Nephron progenitor cell (in vitro differentiated cells): ENCODE measurements at regions not wholly inside any gene's neighbourhood (a gene's known extent, or its start where the extent isn't known, plus 50 kb on each side); places are given as distances from the start of the nearest gene placed in this dataset.

Experiments
- DNase-seq: peaks from one replicate; pipeline ENCODE4 v3.0.0; 2021
- H3K27ac Mint-ChIP-seq: 2 replicates; pipeline ENCODE4 v1.8.0; 2021; ENCODE audit warnings: mild to moderate bottlenecking, moderate library complexity, mixed read lengths
- H3K27me3 Mint-ChIP-seq: 2 replicates; pipeline ENCODE4 v1.8.0; 2021; ENCODE audit warnings: mild to moderate bottlenecking, low read depth, mixed read lengths; ENCODE audit not compliant: poor library complexity
- H3K36me3 Mint-ChIP-seq: 2 replicates; pipeline ENCODE4 v1.8.0; 2021; ENCODE audit warnings: low read depth, mixed read lengths
- H3K4me1 Mint-ChIP-seq: 2 replicates; pipeline ENCODE4 v1.8.0; 2021; ENCODE audit warnings: mixed read lengths
- H3K4me3 Mint-ChIP-seq: 2 replicates; pipeline ENCODE4 v1.8.0; 2021; ENCODE audit warnings: mild to moderate bottlenecking, moderate library complexity, mixed read lengths
- H3K9me3 Mint-ChIP-seq: 2 replicates; pipeline ENCODE4 v1.8.0; 2021; ENCODE audit warnings: mild to moderate bottlenecking, moderate library complexity, mixed read lengths
- TF ChIP-seq, protein P1 (sequence below): fragments of 200-600 bp; sonication (generic); IDR thresholded peaks from 2 replicates; pipeline ENCODE4 v1.5.0; 2021; ENCODE audit warnings: antibody characterized with exemption

DNA sequence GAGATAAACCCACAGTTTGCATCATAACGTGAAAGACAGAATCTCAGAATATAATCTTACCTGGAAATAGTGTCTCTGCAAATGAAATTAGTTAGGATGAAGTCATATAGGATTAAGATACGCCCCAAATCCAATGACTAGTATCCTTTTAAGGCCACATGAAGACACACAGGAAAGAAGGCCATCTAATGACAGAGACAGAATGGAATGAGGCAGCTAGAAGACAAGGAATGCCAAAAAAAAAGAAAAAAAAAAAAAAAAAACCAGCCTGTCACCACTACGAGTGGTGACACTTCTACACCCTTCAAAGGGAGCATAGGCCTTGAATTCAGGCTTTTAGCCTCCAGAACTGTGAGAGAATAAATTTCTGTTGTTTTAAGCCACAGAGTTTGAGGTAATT lies 82.9 kb downstream of the HYCC1 start:
- no peak for DNase-seq
- H3K27ac Mint-ChIP-seq: no peak overlapping the region

DNA sequence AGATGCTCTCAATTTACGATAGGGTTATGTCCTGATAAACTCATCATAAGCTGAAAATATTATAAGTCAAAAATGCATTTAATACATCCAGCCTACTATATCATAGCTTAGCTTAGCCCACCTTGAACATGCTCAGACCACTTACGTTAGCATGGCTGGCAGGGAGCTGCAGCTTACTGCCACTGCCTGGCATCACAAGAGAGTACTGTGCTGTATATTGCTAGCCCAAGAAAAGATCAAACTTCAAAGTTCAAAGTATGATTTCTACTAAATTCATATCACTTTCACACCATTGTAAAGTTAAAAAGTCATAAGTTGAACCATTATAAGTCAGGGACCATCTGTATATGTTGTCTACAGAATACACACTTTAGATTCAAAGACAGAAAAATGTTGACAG lies 91.6 kb downstream of the HYCC1 start:
- TF ChIP-seq, protein P1, sequence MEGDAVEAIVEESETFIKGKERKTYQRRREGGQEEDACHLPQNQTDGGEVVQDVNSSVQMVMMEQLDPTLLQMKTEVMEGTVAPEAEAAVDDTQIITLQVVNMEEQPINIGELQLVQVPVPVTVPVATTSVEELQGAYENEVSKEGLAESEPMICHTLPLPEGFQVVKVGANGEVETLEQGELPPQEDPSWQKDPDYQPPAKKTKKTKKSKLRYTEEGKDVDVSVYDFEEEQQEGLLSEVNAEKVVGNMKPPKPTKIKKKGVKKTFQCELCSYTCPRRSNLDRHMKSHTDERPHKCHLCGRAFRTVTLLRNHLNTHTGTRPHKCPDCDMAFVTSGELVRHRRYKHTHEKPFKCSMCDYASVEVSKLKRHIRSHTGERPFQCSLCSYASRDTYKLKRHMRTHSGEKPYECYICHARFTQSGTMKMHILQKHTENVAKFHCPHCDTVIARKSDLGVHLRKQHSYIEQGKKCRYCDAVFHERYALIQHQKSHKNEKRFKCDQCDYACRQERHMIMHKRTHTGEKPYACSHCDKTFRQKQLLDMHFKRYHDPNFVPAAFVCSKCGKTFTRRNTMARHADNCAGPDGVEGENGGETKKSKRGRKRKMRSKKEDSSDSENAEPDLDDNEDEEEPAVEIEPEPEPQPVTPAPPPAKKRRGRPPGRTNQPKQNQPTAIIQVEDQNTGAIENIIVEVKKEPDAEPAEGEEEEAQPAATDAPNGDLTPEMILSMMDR: no peak
- Mint-ChIP-seq H3K27ac (no peak overlapping the region), H3K36me3 (peaks cover 17% of the 10 kb centered on the region), H3K4me1 (peaks cover 8% of the 10 kb centered on the region), H3K9me3 (peaks cover 54% of the 10 kb centered on the region), H3K27me3 (no peaks in the 10 kb centered on the region), H3K4me3 (no peak overlapping the region)
- DNase-seq: no peak

More for the DNA sequence above, 82.9 kb downstream of the HYCC1 start:
- H3K4me1 Mint-ChIP-seq: peaks cover 6% of the 10 kb centered on the region
- H3K9me3 Mint-ChIP-seq: peaks cover 40% of the 10 kb centered on the region
- H3K4me3 Mint-ChIP-seq: no peak overlapping the region
- peaks cover 7% of the 10 kb centered on the region for H3K36me3 Mint-ChIP-seq
- H3K27me3 Mint-ChIP-seq: no peaks in the 10 kb centered on the region
- TF ChIP-seq, protein P1: no peak

GRCh38 chr7:22921386-22922086 lies 92.4 kb downstream of the HYCC1 start:
- DNase-seq: no peak
- Mint-ChIP-seq H3K4me3 (no peak overlapping the region), H3K36me3 (peaks cover 17% of the 10 kb centered on the region), H3K27ac (no peak overlapping the region), H3K4me1 (peaks cover 8% of the 10 kb centered on the region), H3K27me3 (no peaks in the 10 kb centered on the region), H3K9me3 (peaks cover 48% of the 10 kb centered on the region)
- TF ChIP-seq, protein P1: no peak

GRCh38 chr7:22920672-22921071 lies 93.3 kb downstream of the HYCC1 start:
- TF ChIP-seq, protein P1: no peak
- Mint-ChIP-seq H3K36me3 (peaks cover 17% of the 10 kb centered on the region), H3K27ac (no peak overlapping the region), H3K9me3 (peaks cover 43% of the 10 kb centered on the region), H3K4me1 (peaks cover 8% of the 10 kb centered on the region), H3K4me3 (no peak overlapping the region), H3K27me3 (no peaks in the 10 kb centered on the region)
- peak; percentile 8 for DNase-seq

DNA sequence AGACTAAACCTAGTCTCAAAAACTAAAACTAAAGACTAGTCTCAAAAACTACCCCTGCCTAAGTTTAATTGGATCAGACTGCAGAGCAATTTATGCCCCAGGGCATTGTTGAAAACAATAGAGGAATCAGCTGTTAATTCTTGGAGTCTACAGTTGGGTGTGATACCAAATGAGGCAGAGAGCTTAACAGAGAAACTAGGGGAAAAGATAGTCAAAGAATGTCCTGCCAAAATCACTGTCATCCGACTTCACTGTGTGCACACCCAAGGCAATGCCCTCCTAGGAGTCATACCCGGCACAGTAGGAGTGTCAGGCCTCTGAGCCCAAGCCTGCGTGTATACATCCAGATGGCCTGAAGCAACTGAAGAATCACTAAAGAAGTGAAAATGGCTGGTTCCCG lies 90.5 kb upstream of the TOMM7 start:
- H3K27me3 Mint-ChIP-seq: peaks cover 3% of the 10 kb centered on the region
- no peak overlapping the region for H3K27ac Mint-ChIP-seq
- H3K4me3 Mint-ChIP-seq: no peak overlapping the region
- H3K4me1 Mint-ChIP-seq: no peaks in the 10 kb centered on the region
- H3K9me3 Mint-ChIP-seq: peaks cover 21% of the 10 kb centered on the region
- no peak for DNase-seq
- TF ChIP-seq, protein P1: no peak
- peaks cover 15% of the 10 kb centered on the region for H3K36me3 Mint-ChIP-seq

DNA sequence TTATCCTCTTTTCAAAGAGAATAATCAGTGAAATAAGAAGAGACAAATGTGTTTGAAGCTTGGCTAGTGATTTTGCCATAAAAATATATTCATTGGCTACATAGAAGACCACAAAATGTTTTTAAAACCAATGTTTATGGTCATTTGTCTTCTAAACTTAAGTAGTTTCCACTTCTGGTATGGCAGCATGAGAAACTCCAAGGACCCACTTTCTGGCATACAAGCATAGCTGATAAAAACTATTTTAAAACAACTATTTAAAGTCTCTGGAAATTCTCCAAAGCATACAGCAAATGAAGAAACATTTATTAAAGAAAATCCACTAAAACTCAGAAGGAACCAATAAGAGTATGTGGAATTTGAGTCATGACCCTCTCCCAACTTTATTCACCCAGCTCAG lies 89.2 kb upstream of the TOMM7 start:
- no peak overlapping the region for H3K4me3 Mint-ChIP-seq
- peaks cover 3% of the 10 kb centered on the region for H3K27me3 Mint-ChIP-seq
- H3K27ac Mint-ChIP-seq: no peak overlapping the region
- H3K9me3 Mint-ChIP-seq: peaks cover 21% of the 10 kb centered on the region
- TF ChIP-seq, protein P1: no peak
- DNase-seq: no peak
- peaks cover 15% of the 10 kb centered on the region for H3K36me3 Mint-ChIP-seq
- H3K4me1 Mint-ChIP-seq: no peaks in the 10 kb centered on the region
